ENCODE measurements at regions not wholly inside any gene's neighbourhood (a gene's known extent, or its start where the extent isn't known, plus 50 kb on each side); places are given as distances from the start of the nearest gene placed in this dataset.

- no peak for DNase-seq (ENCODE audit: low spot score in 2 of 2)
- Histone ChIP-seq H3K4me1 (no peaks in the 10 kb centered on the region), H3K27me3 (no peaks in the 10 kb centered on the region), H3K4me3 (no peak overlapping the region), H3K27ac (no peak overlapping the region), H3K9me3 (no peaks in the 10 kb centered on the region), H3K36me3 (no peaks in the 10 kb centered on the region)
- TF ChIP-seq POLR2AphosphoS5 (IDR thresholded peaks at IDR 0.05) (no peak), CTCF (IDR thresholded peaks at IDR 0.05) (no peak), POLR2A (IDR thresholded peaks at IDR 0.05) (no peak), EP300 (IDR thresholded peaks at IDR 0.05) (no peak)
- WGBS, result 59% methylated on average over 3 of the region's 3 CpGs
Observed at GRCh38 chr12:74049348-74049747, 488.3 kb upstream of the ATXN7L3B start.

- H3K4me1 ChIP-seq, result no peaks in the 10 kb centered on the region
- no peak overlapping the region for H3K27ac ChIP-seq
- no peak overlapping the region for H3K4me3 ChIP-seq
- H3K9me3 ChIP-seq, result no peaks in the 10 kb centered on the region
- WGBS, result 71% methylated on average over 1 of the region's 1 CpG
- DNase-seq (ENCODE audit: low spot score in 2 of 2), result no peak
- TF ChIP-seq POLR2AphosphoS5 (IDR thresholded peaks at IDR 0.05) (no peak), POLR2A (IDR thresholded peaks at IDR 0.05) (no peak), EP300 (IDR thresholded peaks at IDR 0.05) (no peak), CTCF (IDR thresholded peaks at IDR 0.05) (no peak)
- H3K27me3 ChIP-seq, result no peaks in the 10 kb centered on the region
- H3K36me3 ChIP-seq, result no peaks in the 10 kb centered on the region
Observed at GRCh38 chr12:74051848-74052247, 485.8 kb upstream of the ATXN7L3B start.

GRCh38 chr12:74066476-74066875 lies 471.2 kb upstream of the ATXN7L3B start:
- H3K27me3 ChIP-seq, result no peaks in the 10 kb centered on the region
- no peak overlapping the region for H3K27ac ChIP-seq
- H3K4me3 ChIP-seq, result no peak overlapping the region
- H3K9me3 ChIP-seq, result peaks cover 8% of the 10 kb centered on the region
- DNase-seq (ENCODE audit: low spot score in 2 of 2), result no peak
- no peaks in the 10 kb centered on the region for H3K4me1 ChIP-seq
- TF ChIP-seq CTCF (IDR thresholded peaks at IDR 0.05) (no peak), EP300 (IDR thresholded peaks at IDR 0.05) (no peak), POLR2A (IDR thresholded peaks at IDR 0.05) (no peak), POLR2AphosphoS5 (IDR thresholded peaks at IDR 0.05) (no peak)
- 83% methylated on average over 2 of the region's 2 CpGs for WGBS
- no peaks in the 10 kb centered on the region for H3K36me3 ChIP-seq

GRCh38 chr12:74071182-74071581 lies 466.5 kb upstream of the ATXN7L3B start:
- WGBS, result 91% methylated on average over 3 of the region's 3 CpGs
- Histone ChIP-seq H3K4me1 (no peaks in the 10 kb centered on the region), H3K27ac (no peak overlapping the region), H3K27me3 (no peaks in the 10 kb centered on the region), H3K9me3 (peaks cover 8% of the 10 kb centered on the region), H3K4me3 (no peak overlapping the region), H3K36me3 (no peaks in the 10 kb centered on the region)
- no peak for DNase-seq (ENCODE audit: low spot score in 2 of 2)
- TF ChIP-seq POLR2AphosphoS5 (IDR thresholded peaks at IDR 0.05), result no peak
- TF ChIP-seq EP300 (IDR thresholded peaks at IDR 0.05), result no peak
- no peak for TF ChIP-seq POLR2A (IDR thresholded peaks at IDR 0.05)
- TF ChIP-seq CTCF (IDR thresholded peaks at IDR 0.05), result no peak

GRCh38 chr12:74076918-74077317 lies 460.7 kb upstream of the ATXN7L3B start:
- Histone ChIP-seq H3K4me3 (no peak overlapping the region), H3K27me3 (no peaks in the 10 kb centered on the region), H3K27ac (no peak overlapping the region), H3K9me3 (no peaks in the 10 kb centered on the region), H3K4me1 (no peaks in the 10 kb centered on the region), H3K36me3 (no peaks in the 10 kb centered on the region)
- DNase-seq (ENCODE audit: low spot score in 2 of 2), result no peak
- TF ChIP-seq POLR2A (IDR thresholded peaks at IDR 0.05), result no peak
- no peak for TF ChIP-seq CTCF (IDR thresholded peaks at IDR 0.05)
- no peak for TF ChIP-seq EP300 (IDR thresholded peaks at IDR 0.05)
- TF ChIP-seq POLR2AphosphoS5 (IDR thresholded peaks at IDR 0.05), result no peak

Data from suprapubic skin (tissue), 4 donors.